K562 (cell line): ENCODE measurements at regions not wholly inside any gene's neighbourhood (a gene's known extent, or its start where the extent isn't known, plus 50 kb on each side); places are given as distances from the start of the nearest gene placed in this dataset.

Source experiments
- CBFB ChIP-seq: sonication (generic); formaldehyde crosslinking; IDR thresholded peaks from 2 replicates; pipeline ENCODE4 v1.4.0; 2020; ENCODE audit warnings: mild to moderate bottlenecking, missing genetic modification reagents
- GABPB1 ChIP-seq: sonication (generic); formaldehyde crosslinking; IDR thresholded peaks from 2 replicates; pipeline ENCODE4 v1.8.0; 2022; ENCODE audit warnings: mild to moderate bottlenecking, missing genetic modification reagents
- HIVEP1 ChIP-seq: fragments of 250-450 bp; sonication (Bioruptor Pico); IDR thresholded peaks from 2 replicates; pipeline ENCODE4 v1.4.0; 2020; ENCODE audit warnings: mild to moderate bottlenecking
- POLR2A ChIP-seq: fragments of 450-650 bp; conservative IDR thresholded peaks from 2 replicates; pipeline ENCODE4 v1.6.1; 2016
- POLR2AphosphoS5 ChIP-seq: IDR thresholded peaks from 2 replicates; pipeline ENCODE4 v1.6.1; 2011; ENCODE audit warnings: mild to moderate bottlenecking, low read depth, low read length, moderate library complexity; ENCODE audit not compliant: control insufficient read depth, insufficient read depth
- SMC3 ChIP-seq: conservative IDR thresholded peaks from 2 replicates; pipeline ENCODE4 v1.6.1; 2011; ENCODE audit warnings: low read depth, low read length, improper control_type of control experiment; ENCODE audit not compliant: insufficient read depth
- ZZZ3 ChIP-seq: fragments of 450-650 bp; IDR thresholded peaks from 2 replicates; pipeline ENCODE4 v1.6.1; 2016; ENCODE audit warnings: antibody characterized with exemption, mild to moderate bottlenecking, moderate library complexity

DNA sequence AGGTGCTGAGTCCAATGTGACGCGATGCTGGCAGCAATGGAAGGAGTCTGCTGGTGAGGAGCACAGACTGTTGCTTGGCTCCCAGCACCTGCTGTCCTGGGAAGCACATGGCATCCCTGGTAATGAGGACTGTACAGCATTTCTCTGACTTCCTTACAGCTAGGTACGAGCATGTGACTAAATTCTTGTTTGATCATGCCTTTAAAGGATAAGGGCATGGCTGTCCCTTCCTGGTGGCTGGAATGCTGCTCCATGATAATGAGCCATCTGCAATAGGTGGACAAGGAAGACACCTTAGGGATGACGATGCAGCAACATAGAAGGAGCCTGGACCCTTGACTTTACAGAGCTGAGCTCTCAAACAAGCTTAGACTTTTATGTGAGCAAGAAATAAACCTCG lies 278.0 kb upstream of the SPRED2 start:
- TF ChIP-seq SMC3 (no peak), CBFB (no peak), POLR2AphosphoS5 (no peak), POLR2A (no peak), HIVEP1 (no peak), ZZZ3 (no peak), GABPB1 (CRISPR knock-in tag) (no peak)
